Kidney (tissue), 13 donors: ENCODE measurements at regions not wholly inside any gene's neighbourhood (a gene's known extent, or its start where the extent isn't known, plus 50 kb on each side); places are given as distances from the start of the nearest gene placed in this dataset.

Experiments
- DNase-seq, 5 donors: peaks; one replicate each; pipeline ENCODE4 v3.0.0-alpha.2; 2013 to 2020
- FAIRE-seq: peaks from 2 replicates; lab custom pipeline; 2012; peaks lifted over from hg19 to GRCh38; lab: Jason Lieb, UNC
- H3K27ac ChIP-seq, 2 donors: one replicate each; pipeline ENCODE4 v1.7.0; 2013; ENCODE audit warnings: low read depth in 2 of 2, low read length in 2 of 2, inconsistent platforms in 1 of 2
- H3K27me3 ChIP-seq: one replicate; pipeline ENCODE4 v1.7.1; 2013; ENCODE audit warnings: low read length, inconsistent platforms; ENCODE audit not compliant: control insufficient read depth, insufficient read depth
- H3K36me3 ChIP-seq, 3 donors: one replicate each; pipeline versions ENCODE4 v1.7.0 to v1.7.1; 2013; ENCODE audit warnings: low read length in 3 of 3, control low read depth in 1 of 3, inconsistent platforms in 1 of 3; ENCODE audit not compliant: insufficient read depth in 3 of 3, control insufficient read depth in 2 of 3
- H3K4me1 ChIP-seq, 3 donors: one replicate each; pipeline versions ENCODE4 v1.7.0 to v1.7.1; 2013; ENCODE audit warnings: low read length in 3 of 3, inconsistent platforms in 1 of 3, low read depth in 1 of 3; ENCODE audit not compliant: control insufficient read depth in 2 of 3, insufficient read depth in 2 of 3
- H3K4me3 ChIP-seq, 3 donors: one replicate each; pipeline versions ENCODE4 v1.7.0 to v1.8.1; 2013; ENCODE audit warnings: low read length in 3 of 3, control low read depth in 1 of 3, inconsistent platforms in 1 of 3
- H3K9ac ChIP-seq, 3 donors: one replicate each; pipeline versions ENCODE4 v1.7.0 to v1.7.1; 2013; ENCODE audit warnings: low read length in 3 of 3, control low read depth in 1 of 3, inconsistent platforms in 1 of 3
- H3K9me3 ChIP-seq, 3 donors: one replicate each; pipeline versions ENCODE4 v1.7.0 to v1.7.1; 2013; ENCODE audit warnings: low read length in 3 of 3, control low read depth in 1 of 3, inconsistent platforms in 1 of 3; ENCODE audit not compliant: control insufficient read depth in 2 of 3, insufficient read depth in 1 of 3
- intact Hi-C: fragments of 100-400 bp; cut with DNase I; formaldehyde crosslinking; loops from one replicate; pipeline ENCODE4 v1.11.1; 2022
- TF ChIP-seq, protein P1 (sequence below): IDR thresholded peaks from 3 replicates; pipeline ENCODE4 v1.5.1; 2012; ENCODE audit warnings: mild to moderate bottlenecking, moderate library complexity, borderline replicate concordance; ENCODE audit not compliant: insufficient read depth; ENCODE audit errors: extremely low read depth
- donor health status: control.
- donor health status: control.
- donor health status: control.
- donor health status: control.
- donor health status: control.
- donor health status: DM: yes; HTN: yes; CAD: no.
- donor health status: Normal renal cell carcinoma (clear cell type).

DNA sequence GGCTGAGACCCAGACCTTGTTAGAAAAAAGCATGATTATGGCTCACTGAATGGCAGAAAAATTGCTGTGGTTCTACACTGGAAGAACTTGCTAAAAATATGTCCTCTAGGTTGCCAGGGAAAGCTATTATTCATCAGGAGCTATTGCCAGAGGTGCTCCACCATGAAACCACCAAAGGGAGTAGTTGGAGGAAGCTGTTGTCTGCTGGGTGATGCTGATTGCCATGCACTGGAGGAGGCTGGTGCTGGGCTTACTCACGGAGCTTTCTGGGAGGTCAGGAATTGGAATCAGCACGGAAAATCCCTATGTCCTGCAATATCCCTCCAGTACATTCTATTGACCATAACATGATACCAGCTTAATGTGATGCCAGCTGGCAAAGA lies 199.6 kb upstream of the ZBED5 start:
- intact Hi-C loops: no loop called here
- H3K9ac ChIP-seq: no peak overlapping the region
- H3K9me3 ChIP-seq: peaks cover 0 to 8% (median 3%) of the 10 kb centered on the region in 3 donors
- DNase-seq (no peak), FAIRE-seq (no peak)
- TF ChIP-seq, protein P1, sequence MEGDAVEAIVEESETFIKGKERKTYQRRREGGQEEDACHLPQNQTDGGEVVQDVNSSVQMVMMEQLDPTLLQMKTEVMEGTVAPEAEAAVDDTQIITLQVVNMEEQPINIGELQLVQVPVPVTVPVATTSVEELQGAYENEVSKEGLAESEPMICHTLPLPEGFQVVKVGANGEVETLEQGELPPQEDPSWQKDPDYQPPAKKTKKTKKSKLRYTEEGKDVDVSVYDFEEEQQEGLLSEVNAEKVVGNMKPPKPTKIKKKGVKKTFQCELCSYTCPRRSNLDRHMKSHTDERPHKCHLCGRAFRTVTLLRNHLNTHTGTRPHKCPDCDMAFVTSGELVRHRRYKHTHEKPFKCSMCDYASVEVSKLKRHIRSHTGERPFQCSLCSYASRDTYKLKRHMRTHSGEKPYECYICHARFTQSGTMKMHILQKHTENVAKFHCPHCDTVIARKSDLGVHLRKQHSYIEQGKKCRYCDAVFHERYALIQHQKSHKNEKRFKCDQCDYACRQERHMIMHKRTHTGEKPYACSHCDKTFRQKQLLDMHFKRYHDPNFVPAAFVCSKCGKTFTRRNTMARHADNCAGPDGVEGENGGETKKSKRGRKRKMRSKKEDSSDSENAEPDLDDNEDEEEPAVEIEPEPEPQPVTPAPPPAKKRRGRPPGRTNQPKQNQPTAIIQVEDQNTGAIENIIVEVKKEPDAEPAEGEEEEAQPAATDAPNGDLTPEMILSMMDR: no peak
- no peak overlapping the region for H3K27ac ChIP-seq
- no peaks in the 10 kb centered on the region for H3K4me1 ChIP-seq
- H3K4me3 ChIP-seq: no peak overlapping the region
- H3K36me3 ChIP-seq: no peaks in the 10 kb centered on the region
- H3K27me3 ChIP-seq: no peaks in the 10 kb centered on the region

DNA sequence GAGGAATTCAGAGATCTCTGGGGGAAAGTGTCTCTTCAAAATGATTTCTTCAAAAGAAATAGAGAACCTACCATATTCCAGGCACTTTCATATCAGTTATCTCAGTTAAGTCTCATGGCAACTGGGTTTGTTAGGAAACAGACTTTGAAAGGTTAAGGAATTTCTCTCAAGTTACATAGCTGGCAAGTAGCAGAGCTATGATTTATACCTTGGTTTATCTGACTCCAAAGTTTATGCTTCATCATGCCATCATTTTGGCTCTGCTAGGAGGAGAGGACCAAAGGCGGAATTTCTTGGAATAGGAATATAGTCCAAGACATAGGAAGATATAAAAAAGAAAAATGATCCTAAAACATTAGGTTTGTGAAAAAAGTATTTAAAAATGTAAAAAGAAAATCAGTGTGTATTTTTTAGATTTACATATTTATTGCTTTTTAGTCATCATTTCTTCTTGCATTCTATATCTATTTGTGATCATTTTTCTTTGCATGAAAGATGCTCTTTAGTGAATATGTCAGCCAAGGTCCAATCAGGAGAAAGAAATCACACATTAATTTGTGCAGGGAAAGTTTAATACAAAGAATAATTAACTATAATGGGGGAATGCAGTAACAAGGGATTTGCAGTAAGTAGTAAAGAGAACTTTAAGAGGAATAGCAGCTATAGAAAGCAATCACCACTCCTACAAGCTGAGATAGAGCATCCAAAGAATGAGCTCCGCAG lies 199.1 kb upstream of the ZBED5 start:
- no peak overlapping the region for H3K4me3 ChIP-seq
- H3K36me3 ChIP-seq: no peaks in the 10 kb centered on the region
- FAIRE-seq: no peak
- DNase-seq: no peak
- H3K4me1 ChIP-seq: no peaks in the 10 kb centered on the region
- H3K27me3 ChIP-seq: no peaks in the 10 kb centered on the region
- intact Hi-C loops: no loop called here
- peaks cover 0 to 8% (median 3%) of the 10 kb centered on the region in 3 donors for H3K9me3 ChIP-seq
- no peak overlapping the region for H3K9ac ChIP-seq
- TF ChIP-seq, protein P1: no peak
- no peak overlapping the region for H3K27ac ChIP-seq

DNA sequence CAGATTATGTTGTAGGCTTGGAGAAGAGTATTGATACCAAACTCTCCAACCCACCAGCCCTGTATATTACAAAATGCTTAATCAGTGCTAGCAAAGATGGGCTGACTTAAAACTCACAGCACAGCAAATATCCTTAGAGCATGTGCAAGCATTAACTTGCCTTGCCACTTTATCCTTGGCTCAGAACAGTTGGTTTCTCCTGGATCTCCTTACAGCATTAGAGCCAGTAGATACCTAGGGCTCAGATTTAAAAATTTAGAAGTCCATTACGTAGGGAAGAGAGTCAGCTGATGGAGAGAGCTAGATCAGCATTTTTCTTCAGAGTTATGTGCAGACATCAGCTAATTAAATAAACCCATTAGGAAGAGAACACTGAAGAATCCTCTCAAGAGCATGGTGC lies 198.5 kb upstream of the ZBED5 start:
- Histone ChIP-seq H3K4me3 (no peak overlapping the region), H3K4me1 (no peaks in the 10 kb centered on the region), H3K27me3 (no peaks in the 10 kb centered on the region), H3K9me3 (peaks cover 0 to 8% (median 3%) of the 10 kb centered on the region in 3 donors), H3K9ac (no peak overlapping the region), H3K27ac (no peak overlapping the region), H3K36me3 (no peaks in the 10 kb centered on the region)
- intact Hi-C loops: no loop called here
- no peak for DNase-seq
- TF ChIP-seq, protein P1: no peak
- FAIRE-seq: no peak
